ENCODE measurements at regions not wholly inside any gene's neighbourhood (a gene's known extent, or its start where the extent isn't known, plus 50 kb on each side); places are given as distances from the start of the nearest gene placed in this dataset.
"Not testable (repeated sequence)": the region's sequence is repeated elsewhere in the genome, so short reads cannot be mapped to it uniquely, and the experiment has no call there.

DNA sequence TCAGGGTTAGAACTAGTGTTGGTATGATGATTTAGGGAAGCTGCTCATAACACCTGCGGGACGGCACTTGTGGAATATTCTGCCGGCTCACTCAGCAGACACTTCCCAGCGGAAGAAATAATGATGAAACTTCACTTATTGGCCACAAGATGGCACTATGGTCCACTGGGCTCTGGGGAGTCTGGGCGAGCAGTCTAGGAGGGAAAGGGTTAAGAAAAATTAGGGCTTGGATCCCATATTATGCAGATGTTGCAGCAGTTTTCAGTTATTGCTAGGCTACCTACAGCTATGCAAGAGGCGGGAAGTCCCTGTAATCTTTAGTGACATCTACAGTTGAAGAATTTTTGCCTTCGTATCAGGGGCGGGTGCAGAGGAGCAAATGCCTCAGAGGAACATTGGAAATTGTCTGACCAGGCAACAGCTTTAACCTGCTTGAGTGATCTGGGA is 238.7 kb upstream of the PRSS58 start:
- H3K36me3 Mint-ChIP-seq (ENCODE audit: low read depth), result no peaks in the 10 kb centered on the region
- H3K27me3 Mint-ChIP-seq (ENCODE audit: insufficient read depth, low read depth, poor library complexity), result peaks cover 4% of the 10 kb centered on the region
- H3K27ac Mint-ChIP-seq, result no peak overlapping the region
- Histone ChIP-seq H3K4me3 (no peak overlapping the region), H3K27me3 (ENCODE audit: insufficient read depth) (no peaks in the 10 kb centered on the region), H3K4me2 (no peak overlapping the region), H3K9me2 (ENCODE audit: insufficient read depth) (no peaks in the 10 kb centered on the region), H4K20me1 (replicated peaks; ENCODE audit: insufficient read depth) (no peaks in the 10 kb centered on the region), H3K36me3 (ENCODE audit: insufficient read depth) (no peaks in the 10 kb centered on the region), H2AFZ (no peak overlapping the region), H3K4me1 (ENCODE audit: insufficient read depth) (no peaks in the 10 kb centered on the region), H3K79me2 (replicated peaks; ENCODE audit: insufficient read depth) (no peaks in the 10 kb centered on the region), H3F3A (replicated peaks; ENCODE audit: low read depth) (no peaks in the 10 kb centered on the region), H3K27ac (ENCODE audit: low read depth) (no peak overlapping the region)
- H3K9me3 Mint-ChIP-seq, result no peaks in the 10 kb centered on the region
- peak; percentile 61 for DNase-seq (ENCODE audit: low spot score)
- ATAC-seq, result peak; percentile 87
- peak overlapping the region; percentile 29; the same call in 2 of the 3 replicates for H3K4me3 Mint-ChIP-seq
- H3K4me1 Mint-ChIP-seq, result peaks cover 6% of the 10 kb centered on the region; the same call in 2 of the 3 replicates
- no peak for TF ChIP-seq NANOG (IDR thresholded peaks at IDR 0.05; ENCODE audit: borderline replicate concordance)
- TF ChIP-seq, protein P1, sequence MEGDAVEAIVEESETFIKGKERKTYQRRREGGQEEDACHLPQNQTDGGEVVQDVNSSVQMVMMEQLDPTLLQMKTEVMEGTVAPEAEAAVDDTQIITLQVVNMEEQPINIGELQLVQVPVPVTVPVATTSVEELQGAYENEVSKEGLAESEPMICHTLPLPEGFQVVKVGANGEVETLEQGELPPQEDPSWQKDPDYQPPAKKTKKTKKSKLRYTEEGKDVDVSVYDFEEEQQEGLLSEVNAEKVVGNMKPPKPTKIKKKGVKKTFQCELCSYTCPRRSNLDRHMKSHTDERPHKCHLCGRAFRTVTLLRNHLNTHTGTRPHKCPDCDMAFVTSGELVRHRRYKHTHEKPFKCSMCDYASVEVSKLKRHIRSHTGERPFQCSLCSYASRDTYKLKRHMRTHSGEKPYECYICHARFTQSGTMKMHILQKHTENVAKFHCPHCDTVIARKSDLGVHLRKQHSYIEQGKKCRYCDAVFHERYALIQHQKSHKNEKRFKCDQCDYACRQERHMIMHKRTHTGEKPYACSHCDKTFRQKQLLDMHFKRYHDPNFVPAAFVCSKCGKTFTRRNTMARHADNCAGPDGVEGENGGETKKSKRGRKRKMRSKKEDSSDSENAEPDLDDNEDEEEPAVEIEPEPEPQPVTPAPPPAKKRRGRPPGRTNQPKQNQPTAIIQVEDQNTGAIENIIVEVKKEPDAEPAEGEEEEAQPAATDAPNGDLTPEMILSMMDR (conservative IDR thresholded peaks at IDR 0.05; ENCODE audit: low read depth in 2 of 2), result peak; percentile 86 to 87
- no peak for TF ChIP-seq EZH2 (IDR thresholded peaks at IDR 0.05; ENCODE audit: low read depth, unreplicated experiment)
- no peak for TF ChIP-seq POLR2AphosphoS5 (IDR thresholded peaks at IDR 0.05; ENCODE audit: low read depth)
- TF ChIP-seq ZNF462 (CRISPR knock-in tag; IDR thresholded peaks at IDR 0.05), result no peak

DNA sequence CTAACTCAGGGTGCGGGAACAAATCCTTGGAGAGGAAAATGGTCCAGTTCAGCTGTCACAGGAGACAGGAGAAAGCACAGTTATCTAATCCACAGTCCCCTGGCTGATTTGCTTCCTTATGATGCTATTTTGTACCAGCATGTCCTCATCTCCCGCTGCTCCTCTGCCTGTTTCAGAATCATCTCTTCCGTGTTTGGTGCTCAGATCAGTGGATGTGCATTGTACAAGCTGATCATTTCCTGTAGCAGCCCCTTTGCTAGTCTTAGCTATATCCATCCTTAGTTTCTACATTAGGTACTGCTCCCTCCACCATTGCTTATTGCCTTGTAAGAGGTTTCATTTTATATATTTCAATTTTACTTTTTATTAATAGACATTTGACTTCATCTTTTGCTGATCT is 238.0 kb upstream of the PRSS58 start:
- H3K9me3 Mint-ChIP-seq; H3F3A ChIP-seq (replicated peaks; ENCODE audit: low read depth); H3K36me3 ChIP-seq (ENCODE audit: insufficient read depth); H3K27me3 ChIP-seq (ENCODE audit: insufficient read depth); H3K4me3 Mint-ChIP-seq; H4K20me1 ChIP-seq (replicated peaks; ENCODE audit: insufficient read depth); H3K27me3 Mint-ChIP-seq (ENCODE audit: insufficient read depth, low read depth, poor library complexity); H3K27ac Mint-ChIP-seq; H3K79me2 ChIP-seq (replicated peaks; ENCODE audit: insufficient read depth); ATAC-seq; H3K27ac ChIP-seq (ENCODE audit: low read depth); H3K4me1 ChIP-seq (ENCODE audit: insufficient read depth); H3K4me2 ChIP-seq; H3K36me3 Mint-ChIP-seq (ENCODE audit: low read depth); H2AFZ ChIP-seq; DNase-seq (ENCODE audit: low spot score); H3K9me2 ChIP-seq (ENCODE audit: insufficient read depth); H3K4me3 ChIP-seq; H3K4me1 Mint-ChIP-seq: not testable (repeated sequence)

GRCh38 chr7:142495301-142495700 is 237.4 kb upstream of the PRSS58 start:
- ATAC-seq; H3K27me3 Mint-ChIP-seq (ENCODE audit: insufficient read depth, low read depth, poor library complexity); H3K36me3 ChIP-seq (ENCODE audit: insufficient read depth): not testable (repeated sequence)

More at GRCh38 chr7:142495301-142495700, 237.4 kb upstream of the PRSS58 start:
- H3K4me3 Mint-ChIP-seq; DNase-seq (ENCODE audit: low spot score); H3K9me3 Mint-ChIP-seq; H3K4me3 ChIP-seq; H2AFZ ChIP-seq; H3K36me3 Mint-ChIP-seq (ENCODE audit: low read depth); H3K27ac ChIP-seq (ENCODE audit: low read depth); H3F3A ChIP-seq (replicated peaks; ENCODE audit: low read depth); H3K27me3 ChIP-seq (ENCODE audit: insufficient read depth); H3K4me2 ChIP-seq; H3K9me2 ChIP-seq (ENCODE audit: insufficient read depth); H3K4me1 ChIP-seq (ENCODE audit: insufficient read depth); H4K20me1 ChIP-seq (replicated peaks; ENCODE audit: insufficient read depth); H3K4me1 Mint-ChIP-seq; H3K79me2 ChIP-seq (replicated peaks; ENCODE audit: insufficient read depth); H3K27ac Mint-ChIP-seq: not testable (repeated sequence)

Measured in GM23338 (cell line).